Smooth muscle cell (in vitro differentiated cells): ENCODE measurements at regions not wholly inside any gene's neighbourhood (a gene's known extent, or its start where the extent isn't known, plus 50 kb on each side); places are given as distances from the start of the nearest gene placed in this dataset. TPM values are rescaled to one million over a fixed set of nuclear protein-coding genes. Genes with fewer than 3 reads are reported as not detected.

ENCODE experiments used
- DNase-seq: peaks from one replicate; lab custom pipeline; 2025; ENCODE audit not compliant: unreplicated experiment; lab: John Stamatoyannopoulos, UW
- H2AFZ ChIP-seq: fragments of 200-600 bp; sonication (generic); 2 replicates; pipeline ENCODE4 v1.6.0; 2016; ENCODE audit warnings: antibody characterized with exemption, low read depth, mild to moderate bottlenecking
- H3F3A ChIP-seq: fragments of 200-600 bp; sonication (generic); 2 replicates; pipeline ENCODE4 v1.6.0; 2017; ENCODE audit warnings: antibody characterized with exemption, low read depth
- H3K27ac ChIP-seq: fragments of 200-600 bp; sonication (generic); 2 replicates; pipeline ENCODE4 v1.5.1; 2016; ENCODE audit warnings: low read depth, mild to moderate bottlenecking
- H3K27me3 ChIP-seq: fragments of 200-600 bp; sonication (generic); 2 replicates; pipeline ENCODE4 v1.6.1; 2016; ENCODE audit warnings: low read depth, mild to moderate bottlenecking
- H3K36me3 ChIP-seq: fragments of 200-600 bp; sonication (generic); 2 replicates; pipeline ENCODE4 v1.5.1; 2016; ENCODE audit warnings: low read depth
- H3K4me1 ChIP-seq: fragments of 200-600 bp; sonication (generic); 2 replicates; pipeline ENCODE4 v1.5.1; 2016; ENCODE audit warnings: low read depth
- H3K4me2 ChIP-seq: fragments of 200-600 bp; sonication (generic); 2 replicates; pipeline ENCODE4 v1.6.0; 2016; ENCODE audit warnings: mild to moderate bottlenecking
- H3K4me3 ChIP-seq: fragments of 200-600 bp; sonication (generic); 2 replicates; pipeline ENCODE4 v1.5.1; 2016; ENCODE audit warnings: mild to moderate bottlenecking
- H3K79me2 ChIP-seq: fragments of 200-600 bp; sonication (generic); 2 replicates; pipeline ENCODE4 v1.6.0; 2016; ENCODE audit warnings: low read depth, mild to moderate bottlenecking
- H3K9ac ChIP-seq: fragments of 200-600 bp; sonication (generic); 2 replicates; pipeline ENCODE4 v1.6.0; 2016; ENCODE audit warnings: low read depth
- H3K9me3 ChIP-seq: fragments of 200-600 bp; sonication (generic); replicated peaks from 2 replicates; pipeline ENCODE4 v1.5.1; 2016; ENCODE audit warnings: low read depth
- H4K20me1 ChIP-seq: fragments of 200-600 bp; sonication (generic); 2 replicates; pipeline ENCODE4 v1.6.0; 2016; ENCODE audit warnings: low read depth
- whole genome bisulfite sequencing: methylation state at CpG from one replicate; pipeline ENCODE4 v1.1.7; 2016; ENCODE audit warnings: low lambda C conversion rate; 5-methylcytosine and 5-hydroxymethylcytosine counted together
- small RNA-seq: library from RNA; depleted of rRNA; stranded (forward); fragments of <200 nt; gene quantifications from one replicate; pipeline ENCODE3, GENCODE V24; 2014
- TF ChIP-seq, protein P1 (sequence below): fragments of 200-600 bp; sonication (generic); IDR thresholded peaks from 2 replicates; pipeline ENCODE4 v1.5.1; 2017; ENCODE audit warnings: borderline replicate concordance, mild to moderate bottlenecking, antibody characterized with exemption; ENCODE audit not compliant: insufficient read depth, poor library complexity, severe bottlenecking

DNA sequence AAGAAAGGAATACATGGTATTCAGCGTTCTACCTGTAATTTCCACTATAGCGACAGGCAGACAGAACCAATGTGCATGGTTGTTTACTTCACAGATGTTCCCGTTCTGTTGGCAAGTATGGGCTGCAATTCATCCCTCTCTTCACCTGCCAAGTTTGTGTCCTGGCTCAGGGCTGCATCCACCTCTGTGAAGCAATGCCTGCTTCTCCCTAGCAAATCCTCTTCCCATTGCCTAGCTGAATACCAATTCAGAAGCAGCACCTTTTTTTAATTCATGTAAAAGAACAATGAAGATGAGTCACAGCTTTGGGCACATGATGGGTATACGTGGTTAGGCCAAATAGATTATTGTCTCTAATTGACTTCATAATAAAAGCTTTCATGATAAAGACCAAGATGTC is 54.7 kb upstream of the LRATD1 start:
- no peaks in the 10 kb centered on the region for H3K27me3 ChIP-seq
- no peaks in the 10 kb centered on the region for H3K9me3 ChIP-seq
- H3K27ac ChIP-seq, result no peak overlapping the region
- no peak overlapping the region for H3K4me3 ChIP-seq
- H3K79me2 ChIP-seq, result no peaks in the 10 kb centered on the region
- no peak for DNase-seq
- H3K4me2 ChIP-seq, result no peak overlapping the region
- no peaks in the 10 kb centered on the region for H3K4me1 ChIP-seq
- H3F3A ChIP-seq, result no peaks in the 10 kb centered on the region
- H3K36me3 ChIP-seq, result no peaks in the 10 kb centered on the region
- H2AFZ ChIP-seq, result no peak overlapping the region
- H4K20me1 ChIP-seq, result no peaks in the 10 kb centered on the region
- TF ChIP-seq, protein P1, sequence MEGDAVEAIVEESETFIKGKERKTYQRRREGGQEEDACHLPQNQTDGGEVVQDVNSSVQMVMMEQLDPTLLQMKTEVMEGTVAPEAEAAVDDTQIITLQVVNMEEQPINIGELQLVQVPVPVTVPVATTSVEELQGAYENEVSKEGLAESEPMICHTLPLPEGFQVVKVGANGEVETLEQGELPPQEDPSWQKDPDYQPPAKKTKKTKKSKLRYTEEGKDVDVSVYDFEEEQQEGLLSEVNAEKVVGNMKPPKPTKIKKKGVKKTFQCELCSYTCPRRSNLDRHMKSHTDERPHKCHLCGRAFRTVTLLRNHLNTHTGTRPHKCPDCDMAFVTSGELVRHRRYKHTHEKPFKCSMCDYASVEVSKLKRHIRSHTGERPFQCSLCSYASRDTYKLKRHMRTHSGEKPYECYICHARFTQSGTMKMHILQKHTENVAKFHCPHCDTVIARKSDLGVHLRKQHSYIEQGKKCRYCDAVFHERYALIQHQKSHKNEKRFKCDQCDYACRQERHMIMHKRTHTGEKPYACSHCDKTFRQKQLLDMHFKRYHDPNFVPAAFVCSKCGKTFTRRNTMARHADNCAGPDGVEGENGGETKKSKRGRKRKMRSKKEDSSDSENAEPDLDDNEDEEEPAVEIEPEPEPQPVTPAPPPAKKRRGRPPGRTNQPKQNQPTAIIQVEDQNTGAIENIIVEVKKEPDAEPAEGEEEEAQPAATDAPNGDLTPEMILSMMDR, result no peak
- no peak overlapping the region for H3K9ac ChIP-seq
- 80% methylated on average over 4 of the region's 4 CpGs for WGBS

Small RNAs in the stretch of these regions (small RNA-seq; reads per million reads assigned to genes)
- gene RF00017 (not detected), gene RNU6-1288P (not detected)
